Stimulated activated naive CD8-positive, alpha-beta T cell treated with anti-CD3 and anti-CD28 coated beads, Interleukin-15, Interleukin-2, amounts not matched to agents 100 ng/mL and 50 ng/mL, for 24 hours (primary cell): ENCODE measurements at regions not wholly inside any gene's neighbourhood (a gene's known extent, or its start where the extent isn't known, plus 50 kb on each side); places are given as distances from the start of the nearest gene placed in this dataset.

Experiments used
- H3K27ac Mint-ChIP-seq: one replicate; pipeline ENCODE4 v1.8.0; 2021; ENCODE audit warnings: mild to moderate bottlenecking, mixed read lengths
- H3K27me3 Mint-ChIP-seq: one replicate; pipeline ENCODE4 v1.8.0; 2021; ENCODE audit warnings: mixed read lengths
- H3K36me3 Mint-ChIP-seq: one replicate; pipeline ENCODE4 v1.8.0; 2021; ENCODE audit warnings: low read depth, mixed read lengths
- H3K4me1 Mint-ChIP-seq: one replicate; pipeline ENCODE4 v1.8.0; 2021; ENCODE audit warnings: low read depth, mixed read lengths
- H3K4me3 Mint-ChIP-seq: one replicate; pipeline ENCODE4 v1.8.0; 2021; ENCODE audit warnings: mild to moderate bottlenecking, mixed read lengths
- H3K9me3 Mint-ChIP-seq: one replicate; pipeline ENCODE4 v1.8.0; 2021; ENCODE audit warnings: mixed read lengths

- no peaks in the 10 kb centered on the region for H3K4me1 Mint-ChIP-seq
- no peaks in the 10 kb centered on the region for H3K36me3 Mint-ChIP-seq
- no peak overlapping the region for H3K27ac Mint-ChIP-seq
- H3K9me3 Mint-ChIP-seq = peaks cover 5% of the 10 kb centered on the region
- no peak overlapping the region for H3K4me3 Mint-ChIP-seq
- peaks cover 11% of the 10 kb centered on the region for H3K27me3 Mint-ChIP-seq
These were observed 321.1 kb downstream of the C16orf95 start for GRCh38 chr16:86996081-86996480.

- H3K27ac Mint-ChIP-seq = no peak overlapping the region
- peaks cover 7% of the 10 kb centered on the region for H3K27me3 Mint-ChIP-seq
- H3K4me1 Mint-ChIP-seq = no peaks in the 10 kb centered on the region
- H3K4me3 Mint-ChIP-seq = no peak overlapping the region
- H3K9me3 Mint-ChIP-seq = peaks cover 5% of the 10 kb centered on the region
- no peaks in the 10 kb centered on the region for H3K36me3 Mint-ChIP-seq
These were observed 320.1 kb downstream of the C16orf95 start for GRCh38 chr16:86997058-86997457.

GRCh38 chr16:86998196-86999001 is 318.8 kb downstream of the C16orf95 start:
- no peak overlapping the region for H3K27ac Mint-ChIP-seq
- H3K27me3 Mint-ChIP-seq = peaks cover 3% of the 10 kb centered on the region
- no peaks in the 10 kb centered on the region for H3K36me3 Mint-ChIP-seq
- peaks cover 5% of the 10 kb centered on the region for H3K9me3 Mint-ChIP-seq
- H3K4me1 Mint-ChIP-seq = no peaks in the 10 kb centered on the region
- no peak overlapping the region for H3K4me3 Mint-ChIP-seq

GRCh38 chr16:87000001-87000400 is 317.2 kb downstream of the C16orf95 start:
- Mint-ChIP-seq H3K27ac (no peak overlapping the region), H3K9me3 (peaks cover 5% of the 10 kb centered on the region), H3K4me3 (no peak overlapping the region), H3K4me1 (no peaks in the 10 kb centered on the region), H3K36me3 (no peaks in the 10 kb centered on the region), H3K27me3 (no peaks in the 10 kb centered on the region)

GRCh38 chr16:87002717-87003413 is 314.3 kb downstream of the C16orf95 start:
- Mint-ChIP-seq H3K27me3 (no peaks in the 10 kb centered on the region), H3K36me3 (no peaks in the 10 kb centered on the region), H3K4me3 (no peak overlapping the region), H3K4me1 (no peaks in the 10 kb centered on the region), H3K9me3 (peaks cover 5% of the 10 kb centered on the region), H3K27ac (no peak overlapping the region)

- H3K9me3 Mint-ChIP-seq = peaks cover 5% of the 10 kb centered on the region
- no peaks in the 10 kb centered on the region for H3K4me1 Mint-ChIP-seq
- no peaks in the 10 kb centered on the region for H3K27me3 Mint-ChIP-seq
- H3K36me3 Mint-ChIP-seq = no peaks in the 10 kb centered on the region
- no peak overlapping the region for H3K4me3 Mint-ChIP-seq
- no peak overlapping the region for H3K27ac Mint-ChIP-seq
These were observed 313.8 kb downstream of the C16orf95 start for GRCh38 chr16:87003414-87003755.

- Mint-ChIP-seq H3K27me3 (no peaks in the 10 kb centered on the region), H3K9me3 (no peaks in the 10 kb centered on the region)
These were observed 311.2 kb downstream of the C16orf95 start for GRCh38 chr16:87006021-87006420.

GRCh38 chr16:87006789-87007745 is 310.1 kb downstream of the C16orf95 start:
- no peak overlapping the region for H3K4me3 Mint-ChIP-seq
- no peak overlapping the region for H3K27ac Mint-ChIP-seq
- H3K36me3 Mint-ChIP-seq = no peaks in the 10 kb centered on the region
- no peaks in the 10 kb centered on the region for H3K27me3 Mint-ChIP-seq
- no peaks in the 10 kb centered on the region for H3K9me3 Mint-ChIP-seq
- H3K4me1 Mint-ChIP-seq = no peaks in the 10 kb centered on the region

More at GRCh38 chr16:87006021-87006420, 311.2 kb downstream of the C16orf95 start:
- no peak overlapping the region for H3K4me3 Mint-ChIP-seq
- no peaks in the 10 kb centered on the region for H3K4me1 Mint-ChIP-seq
- no peak overlapping the region for H3K27ac Mint-ChIP-seq
- H3K36me3 Mint-ChIP-seq = no peaks in the 10 kb centered on the region

GRCh38 chr16:87007907-87008306 is 309.3 kb downstream of the C16orf95 start:
- no peaks in the 10 kb centered on the region for H3K27me3 Mint-ChIP-seq
- H3K9me3 Mint-ChIP-seq = no peaks in the 10 kb centered on the region
- no peaks in the 10 kb centered on the region for H3K4me1 Mint-ChIP-seq
- no peak overlapping the region for H3K27ac Mint-ChIP-seq
- no peaks in the 10 kb centered on the region for H3K36me3 Mint-ChIP-seq
- H3K4me3 Mint-ChIP-seq = no peak overlapping the region

- Mint-ChIP-seq H3K36me3 (no peaks in the 10 kb centered on the region), H3K4me3 (no peak overlapping the region), H3K27me3 (no peaks in the 10 kb centered on the region), H3K9me3 (no peaks in the 10 kb centered on the region), H3K4me1 (no peaks in the 10 kb centered on the region), H3K27ac (no peak overlapping the region)
These were observed 308.5 kb downstream of the C16orf95 start for GRCh38 chr16:87008664-87009063.

- Mint-ChIP-seq H3K36me3 (no peaks in the 10 kb centered on the region), H3K27ac (no peak overlapping the region), H3K4me1 (peaks cover 2% of the 10 kb centered on the region), H3K27me3 (peaks cover 21% of the 10 kb centered on the region), H3K4me3 (no peak overlapping the region), H3K9me3 (no peaks in the 10 kb centered on the region)
These were observed 303.9 kb downstream of the C16orf95 start for GRCh38 chr16:87012954-87013938.

GRCh38 chr16:87014112-87014511 is 303.1 kb downstream of the C16orf95 start:
- Mint-ChIP-seq H3K4me3 (no peak overlapping the region), H3K27me3 (peaks cover 24% of the 10 kb centered on the region), H3K36me3 (no peaks in the 10 kb centered on the region), H3K27ac (no peak overlapping the region), H3K4me1 (peaks cover 2% of the 10 kb centered on the region), H3K9me3 (no peaks in the 10 kb centered on the region)

GRCh38 chr16:87015021-87015420 is 302.2 kb downstream of the C16orf95 start:
- Mint-ChIP-seq H3K9me3 (no peaks in the 10 kb centered on the region), H3K27ac (no peak overlapping the region), H3K4me1 (peaks cover 2% of the 10 kb centered on the region), H3K27me3 (peaks cover 28% of the 10 kb centered on the region), H3K36me3 (no peaks in the 10 kb centered on the region), H3K4me3 (no peak overlapping the region)
